HCT116 (cell line): ENCODE measurements at regions not wholly inside any gene's neighbourhood (a gene's known extent, or its start where the extent isn't known, plus 50 kb on each side); places are given as distances from the start of the nearest gene placed in this dataset.

Experiments used
- EGR1 ChIP-seq: IDR thresholded peaks from 2 replicates; pipeline ENCODE4 v1.6.1; 2012; ENCODE audit warnings: low read depth
- EZH2 ChIP-seq: fragments of 200-600 bp; sonication (generic); IDR thresholded peaks from 2 replicates; pipeline ENCODE4 v1.6.1; 2017; ENCODE audit warnings: antibody characterized with exemption, mixed run types
- EZH2phosphoT487 ChIP-seq: fragments of 200-600 bp; IDR thresholded peaks from 2 replicates; pipeline ENCODE4 v1.6.1; 2018; ENCODE audit warnings: antibody characterized with exemption, borderline replicate concordance
- POLR2A ChIP-seq: IDR thresholded peaks from 2 replicates; pipeline ENCODE4 v1.7.0; 2011; ENCODE audit warnings: borderline replicate concordance; ENCODE audit not compliant: insufficient read depth, insufficient read length; ENCODE audit errors: extremely low read depth
- SIN3A ChIP-seq: IDR thresholded peaks from 2 replicates; pipeline ENCODE4 v1.6.1; 2012; ENCODE audit warnings: low read depth
- SP1 ChIP-seq: IDR thresholded peaks from 2 replicates; pipeline ENCODE4 v1.6.1; 2012; ENCODE audit warnings: low read depth
- TF ChIP-seq, protein P1 (sequence below), 3 experiments: fragments of 200-600 bp in 1 of 3; sonication (generic) in 1 of 3; IDR thresholded peaks in 2 of 3; conservative IDR thresholded peaks in 1 of 3; 2 replicates each; pipeline ENCODE4 v1.5.1; 2012 to 2017; ENCODE audit warnings: low read depth in 2 of 3, low read length in 2 of 3, antibody characterized with exemption in 1 of 3, borderline replicate concordance in 1 of 3, control low read depth in 1 of 3, mild to moderate bottlenecking in 1 of 3, mixed read lengths in 1 of 3, mixed run types in 1 of 3, moderate library complexity in 1 of 3; ENCODE audit not compliant: insufficient read depth in 1 of 3

DNA sequence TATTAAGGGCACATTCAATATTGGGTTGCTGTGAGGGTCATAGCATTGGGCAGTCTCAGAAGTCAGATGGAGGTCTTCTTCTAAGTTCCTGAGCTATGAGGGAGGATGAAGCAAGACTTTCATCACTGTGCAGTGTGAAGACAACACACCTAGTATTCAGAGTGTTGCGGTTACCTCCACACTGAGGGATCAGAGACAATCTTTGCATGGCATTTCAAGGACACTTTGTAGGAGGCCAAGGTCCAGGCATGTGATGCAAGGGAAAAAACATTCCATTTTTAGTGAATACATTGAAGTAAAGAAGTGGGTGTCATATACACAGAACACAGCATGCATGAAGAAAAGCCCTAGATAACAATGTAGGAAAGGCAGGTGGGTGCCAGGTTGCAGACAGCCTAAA, 481.2 kb upstream of the DIPK2B start:
- no peak for TF ChIP-seq SP1
- no peak for TF ChIP-seq POLR2A
- no peak for TF ChIP-seq EGR1
- TF ChIP-seq EZH2phosphoT487 = no peak
- TF ChIP-seq SIN3A = no peak
- TF ChIP-seq, protein P1, sequence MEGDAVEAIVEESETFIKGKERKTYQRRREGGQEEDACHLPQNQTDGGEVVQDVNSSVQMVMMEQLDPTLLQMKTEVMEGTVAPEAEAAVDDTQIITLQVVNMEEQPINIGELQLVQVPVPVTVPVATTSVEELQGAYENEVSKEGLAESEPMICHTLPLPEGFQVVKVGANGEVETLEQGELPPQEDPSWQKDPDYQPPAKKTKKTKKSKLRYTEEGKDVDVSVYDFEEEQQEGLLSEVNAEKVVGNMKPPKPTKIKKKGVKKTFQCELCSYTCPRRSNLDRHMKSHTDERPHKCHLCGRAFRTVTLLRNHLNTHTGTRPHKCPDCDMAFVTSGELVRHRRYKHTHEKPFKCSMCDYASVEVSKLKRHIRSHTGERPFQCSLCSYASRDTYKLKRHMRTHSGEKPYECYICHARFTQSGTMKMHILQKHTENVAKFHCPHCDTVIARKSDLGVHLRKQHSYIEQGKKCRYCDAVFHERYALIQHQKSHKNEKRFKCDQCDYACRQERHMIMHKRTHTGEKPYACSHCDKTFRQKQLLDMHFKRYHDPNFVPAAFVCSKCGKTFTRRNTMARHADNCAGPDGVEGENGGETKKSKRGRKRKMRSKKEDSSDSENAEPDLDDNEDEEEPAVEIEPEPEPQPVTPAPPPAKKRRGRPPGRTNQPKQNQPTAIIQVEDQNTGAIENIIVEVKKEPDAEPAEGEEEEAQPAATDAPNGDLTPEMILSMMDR (IDR thresholded peaks at IDR 0.05 in 2 of 3, conservative IDR thresholded peaks at IDR 0.05 in 1 of 3; ENCODE audit: borderline replicate concordance in 1 of 3, insufficient read depth in 1 of 3, low read depth in 2 of 3, low read length in 2 of 3) = no peak
- no peak for TF ChIP-seq EZH2
